ENCODE measurements at regions not wholly inside any gene's neighbourhood (a gene's known extent, or its start where the extent isn't known, plus 50 kb on each side); places are given as distances from the start of the nearest gene placed in this dataset.
"Not testable (repeated sequence)": the region's sequence is repeated elsewhere in the genome, so short reads cannot be mapped to it uniquely, and the experiment has no call there.

GRCh38 chr17:20735796-20736195, 156.3 kb downstream of the CDRT15L2 start:
- no peaks in the 10 kb centered on the region for H3K9me3 ChIP-seq
- peaks cover 0 to 9% (median 0%) of the 10 kb centered on the region in 9 donors for H3K27me3 ChIP-seq
- ATAC-seq (no peak), DNase-seq (no peak)
- H3K27ac ChIP-seq, result no peak overlapping the region
- intact Hi-C loops (cut with DNase I), result no loop called here
- WGBS, 4 donors, result 89 to 94% (median 92%) methylated on average over 3 of the region's 3 CpGs
- no peaks in the 10 kb centered on the region for H3K36me3 ChIP-seq
- TF ChIP-seq POLR2A (IDR thresholded peaks at IDR 0.05) (no peak), CTCF (IDR thresholded peaks at IDR 0.05) (no peak)
- H3K4me3 ChIP-seq, result no peak overlapping the region
- no peaks in the 10 kb centered on the region for H3K4me1 ChIP-seq

GRCh38 chr17:20737636-20738035, 158.1 kb downstream of the CDRT15L2 start:
- DNase-seq; H3K4me1 ChIP-seq; H3K36me3 ChIP-seq; intact Hi-C loops (cut with DNase I); ATAC-seq; H3K9me3 ChIP-seq; H3K27ac ChIP-seq; H3K4me3 ChIP-seq: not testable (repeated sequence)
- 78 to 82% (median 80%) methylated on average over 7 of the region's 7 CpGs for WGBS, 4 donors
- H3K27me3 ChIP-seq, result peaks cover 0 to 18% (median 5%) of the 10 kb centered on the region in 9 donors

GRCh38 chr17:20771104-20771503, 191.6 kb downstream of the CDRT15L2 start:
- intact Hi-C loops (cut with DNase I), result no loop called here
- Histone ChIP-seq H3K4me1 (no peaks in the 10 kb centered on the region), H3K36me3 (no peaks in the 10 kb centered on the region), H3K9me3 (no peaks in the 10 kb centered on the region), H3K27ac (no peak overlapping the region), H3K27me3 (peaks cover 0 to 5% (median 0%) of the 10 kb centered on the region in 9 donors), H3K4me3 (no peak overlapping the region)
- TF ChIP-seq CTCF (IDR thresholded peaks at IDR 0.05), result no peak
- no peak for TF ChIP-seq POLR2A (IDR thresholded peaks at IDR 0.05)
- DNase-seq, result no peak
- WGBS, 4 donors, result 85 to 89% (median 87%) methylated on average over 8 of the region's 8 CpGs
- ATAC-seq, result no peak

- intact Hi-C loops (cut with DNase I), result no loop called here
- 60 to 78% (median 69%) methylated on average over 4 of the region's 4 CpGs for WGBS, 4 donors
These were observed 195.1 kb downstream of the CDRT15L2 start for GRCh38 chr17:20774472-20775135.

More at GRCh38 chr17:20774472-20775135, 195.1 kb downstream of the CDRT15L2 start:
- no peak for ATAC-seq
- H3K4me1 ChIP-seq, result no peaks in the 10 kb centered on the region
- H3K27me3 ChIP-seq, result peaks cover 0 to 3% (median 0%) of the 10 kb centered on the region in 9 donors
- no peaks in the 10 kb centered on the region for H3K9me3 ChIP-seq
- H3K36me3 ChIP-seq, result no peaks in the 10 kb centered on the region
- H3K4me3 ChIP-seq, result no peak overlapping the region
- DNase-seq, result no peak
- no peak for TF ChIP-seq CTCF (IDR thresholded peaks at IDR 0.05)
- TF ChIP-seq POLR2A (IDR thresholded peaks at IDR 0.05), result no peak
- H3K27ac ChIP-seq, result no peak overlapping the region
